HL-60 (cell line): ENCODE measurements at regions not wholly inside any gene's neighbourhood (a gene's known extent, or its start where the extent isn't known, plus 50 kb on each side); places are given as distances from the start of the nearest gene placed in this dataset.

Experiments used
- CTCF ChIP-seq: IDR thresholded peaks from one replicate; pipeline ENCODE4 v1.5.1; 2011; ENCODE audit warnings: low read length, control low read depth, inconsistent platforms; ENCODE audit not compliant: insufficient read depth
- GABPA ChIP-seq: IDR thresholded peaks from 2 replicates; pipeline ENCODE4 v1.6.1; 2012; ENCODE audit warnings: low read depth

- no peak for TF ChIP-seq CTCF
- TF ChIP-seq GABPA: no peak
These were observed 75.2 kb downstream of the RBFOX3 start for GRCh38 chr17:79535728-79536025.
